GM10266 (cell line): ENCODE measurements at regions not wholly inside any gene's neighbourhood (a gene's known extent, or its start where the extent isn't known, plus 50 kb on each side); places are given as distances from the start of the nearest gene placed in this dataset.

Source experiments
- DNase-seq: peaks from one replicate; pipeline ENCODE4 v3.0.0; 2012; ENCODE audit errors: extremely low spot score
- CTCF ChIP-seq: IDR thresholded peaks from 2 replicates; pipeline ENCODE4 v1.5.1; 2012; ENCODE audit warnings: mild to moderate bottlenecking, low read depth; ENCODE audit not compliant: control insufficient read depth, insufficient read depth; ENCODE audit errors: missing control alignments

DNA sequence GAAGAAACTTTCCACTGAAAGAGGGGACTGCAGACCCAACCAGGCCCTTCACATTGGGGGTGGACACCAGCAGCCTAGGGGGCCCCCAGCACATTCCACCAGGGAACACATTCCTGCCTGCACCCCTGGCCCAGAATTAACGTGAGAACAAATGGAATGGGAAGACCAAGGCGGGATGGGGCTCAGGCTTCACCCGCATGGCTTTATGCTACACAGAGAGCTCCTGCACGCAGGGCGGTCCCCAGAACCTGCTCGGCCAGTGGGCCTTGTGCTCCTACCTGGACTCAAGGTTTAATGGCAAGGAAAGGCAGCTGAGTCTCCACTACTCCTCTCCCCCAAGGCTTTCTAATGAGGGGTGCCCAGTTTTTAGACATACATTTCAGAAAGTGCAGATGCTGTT, 146.3 kb upstream of the GPR26 start:
- no peak for TF ChIP-seq CTCF

DNA sequence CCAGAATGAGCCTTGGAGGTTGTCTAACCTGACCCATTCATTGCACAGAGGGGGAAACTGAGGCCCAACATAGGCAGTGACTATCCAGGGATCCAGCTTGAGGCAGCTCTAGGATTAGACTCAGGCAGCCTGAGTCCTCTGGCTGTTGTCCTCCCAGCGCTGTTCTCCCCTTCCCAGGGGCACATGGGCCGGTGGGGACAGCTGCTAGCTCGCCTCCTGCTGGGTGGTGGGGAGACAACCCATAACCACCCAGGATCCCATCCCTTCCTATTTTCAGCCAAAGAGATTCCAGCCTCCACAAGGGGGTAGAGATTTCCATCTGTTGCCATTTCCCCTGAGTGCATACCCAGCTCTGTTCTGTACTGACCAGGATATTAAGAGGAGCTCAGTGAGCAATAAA, 145.1 kb upstream of the GPR26 start:
- no peak for TF ChIP-seq CTCF
- no peak for DNase-seq

More for the DNA sequence above, 146.3 kb upstream of the GPR26 start:
- DNase-seq, result no peak

DNA sequence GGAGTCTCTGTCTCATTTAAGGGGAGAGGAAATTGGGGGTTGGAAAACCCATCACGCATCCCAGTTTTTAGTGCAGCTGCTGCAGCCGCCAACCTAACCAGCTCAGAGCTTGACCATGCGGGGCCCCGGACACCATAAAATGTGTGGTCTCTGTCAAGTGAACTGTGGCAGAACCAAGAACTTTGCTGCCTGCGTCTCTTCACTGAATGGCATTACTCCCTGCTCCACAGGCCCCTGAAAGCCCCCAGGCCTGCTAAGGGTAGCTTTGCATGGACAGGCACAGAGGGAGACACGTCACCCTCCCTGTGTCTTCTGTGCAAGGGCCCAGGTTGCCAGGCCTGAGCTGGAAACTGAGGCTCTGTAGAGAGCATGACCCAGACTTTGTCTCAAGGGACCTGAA, 144.6 kb upstream of the GPR26 start:
- no peak for TF ChIP-seq CTCF
- DNase-seq, result no peak

DNA sequence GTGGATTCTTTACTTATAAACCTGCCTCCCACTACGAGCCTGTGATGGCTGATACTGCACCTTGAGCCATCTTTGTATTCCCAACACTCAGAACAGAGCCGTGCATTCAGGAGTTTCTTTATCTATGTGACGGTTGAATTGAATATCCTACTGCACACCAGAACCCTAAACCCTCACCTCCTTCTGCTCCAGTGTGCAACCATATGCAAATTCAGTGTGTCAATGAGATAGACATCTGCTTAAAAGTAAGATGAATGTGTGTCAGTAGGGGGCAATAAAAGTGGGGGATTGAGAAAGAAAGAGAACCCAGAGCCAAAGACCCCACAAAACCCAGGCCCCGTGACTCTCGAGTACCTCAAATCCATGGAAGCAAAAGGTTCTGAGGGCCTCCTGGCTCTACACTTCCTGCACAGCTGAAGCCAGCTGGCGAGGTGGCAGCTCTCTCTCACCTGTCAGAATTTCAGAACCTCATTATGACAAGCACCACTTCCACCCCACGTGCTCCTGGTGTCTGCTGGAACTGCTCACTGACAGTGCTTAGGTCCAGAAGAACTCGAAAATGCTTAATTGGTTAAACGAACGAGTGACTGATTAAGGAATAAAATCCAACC, 143.3 kb upstream of the GPR26 start:
- DNase-seq, result no peak
- no peak for TF ChIP-seq CTCF

DNA sequence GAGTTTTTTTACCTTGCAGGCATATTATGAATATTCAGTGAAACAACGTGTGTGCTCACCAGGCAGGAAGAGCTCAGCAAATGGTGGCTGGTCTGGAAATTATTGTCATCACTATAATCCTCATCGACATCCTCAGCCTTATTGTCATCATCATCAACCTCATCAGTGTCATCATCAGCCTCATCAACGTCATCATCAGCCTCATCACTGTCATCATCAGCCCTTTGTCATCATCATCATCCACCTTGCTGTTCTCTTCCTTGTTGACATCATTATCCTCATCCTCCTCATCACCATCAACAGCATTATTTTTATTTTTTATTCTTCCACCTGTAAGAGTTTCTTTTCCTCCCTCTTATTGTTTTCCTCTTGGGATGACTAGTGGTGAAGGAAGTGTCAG, 142.3 kb upstream of the GPR26 start:
- no peak for DNase-seq
- TF ChIP-seq CTCF, result no peak

DNA sequence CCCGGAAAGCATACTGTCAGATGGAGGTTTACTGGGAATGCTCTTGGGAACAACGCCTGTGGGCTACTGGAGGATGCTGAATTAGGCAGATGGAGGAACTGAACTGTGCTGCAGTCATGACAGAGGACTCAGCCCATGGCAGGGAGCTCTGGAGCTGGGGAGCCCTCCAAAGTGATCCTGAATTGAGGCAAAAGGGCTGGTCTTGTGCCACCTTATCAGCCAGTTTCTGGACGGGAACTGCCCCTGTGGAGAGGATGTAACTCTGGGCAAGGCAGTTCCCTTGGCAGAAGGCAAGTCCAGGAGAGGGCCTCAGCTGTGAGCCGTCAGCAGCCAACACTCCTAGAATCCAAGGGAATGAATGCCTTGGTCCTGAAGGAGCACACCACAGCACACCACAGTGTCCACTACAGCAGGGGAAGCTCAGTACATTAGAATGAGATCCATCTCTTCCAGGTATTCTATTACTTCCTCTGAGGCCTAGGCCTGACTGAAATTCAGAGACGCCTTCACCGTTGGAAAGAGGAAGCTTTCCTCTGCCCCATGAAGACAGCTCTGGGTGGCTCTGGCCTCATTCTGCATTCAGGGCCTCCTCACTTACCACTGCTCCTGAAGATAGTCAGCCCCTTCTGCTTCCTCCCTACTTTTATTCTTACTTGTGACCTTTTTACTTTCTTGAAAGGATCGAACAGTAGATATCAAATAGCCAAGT, 139.6 kb upstream of the GPR26 start:
- no peak for TF ChIP-seq CTCF

DNA sequence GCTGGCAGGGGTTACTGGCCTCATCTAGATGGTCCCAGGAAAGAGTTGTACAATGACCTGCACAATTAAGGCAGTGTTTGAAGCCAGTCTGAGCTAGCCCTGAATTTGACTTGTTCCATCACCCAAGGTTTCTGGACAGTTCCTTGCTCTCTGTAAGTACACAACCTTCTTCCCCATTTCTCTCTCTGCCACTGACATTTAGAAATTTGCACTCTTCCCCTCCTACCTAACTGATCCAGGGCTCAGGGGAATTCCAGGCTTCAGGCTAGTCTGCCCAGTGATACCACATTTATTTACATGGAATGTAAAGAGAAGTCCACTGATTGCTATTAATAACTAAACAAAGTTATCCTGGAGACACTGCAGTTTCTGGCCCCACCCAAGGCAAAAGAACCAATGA, 139.0 kb upstream of the GPR26 start:
- no peak for DNase-seq

More for the DNA sequence above, 139.6 kb upstream of the GPR26 start:
- no peak for DNase-seq

More for the DNA sequence above, 139.0 kb upstream of the GPR26 start:
- no peak for TF ChIP-seq CTCF
